Fibroblast of skin of right biceps (primary cell): ENCODE measurements at regions not wholly inside any gene's neighbourhood (a gene's known extent, or its start where the extent isn't known, plus 50 kb on each side); places are given as distances from the start of the nearest gene placed in this dataset.

Experiments used
- DNase-seq: peaks from one replicate; pipeline ENCODE4 v3.0.0-alpha.2; 2013

DNA sequence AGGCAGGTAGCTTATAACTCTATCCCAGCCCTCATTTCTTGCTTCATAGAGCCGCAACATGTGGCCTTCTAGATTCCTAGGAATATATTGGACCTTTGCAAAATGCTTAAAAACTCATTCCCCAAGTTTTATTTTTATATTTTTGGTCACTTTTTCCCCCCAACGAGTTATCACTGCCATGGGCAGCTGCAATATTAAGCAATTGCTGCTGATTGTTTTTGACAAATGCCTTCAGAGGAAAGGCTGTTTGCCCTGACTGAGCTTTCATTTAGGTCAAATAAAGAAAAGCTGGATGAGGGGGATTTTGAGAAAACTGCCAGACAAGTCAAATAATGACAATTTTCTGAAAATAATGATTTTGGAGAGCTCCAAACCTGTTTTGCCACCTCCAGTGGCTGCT lies 976.9 kb upstream of the MBL2 start:
- DNase-seq: no peak

DNA sequence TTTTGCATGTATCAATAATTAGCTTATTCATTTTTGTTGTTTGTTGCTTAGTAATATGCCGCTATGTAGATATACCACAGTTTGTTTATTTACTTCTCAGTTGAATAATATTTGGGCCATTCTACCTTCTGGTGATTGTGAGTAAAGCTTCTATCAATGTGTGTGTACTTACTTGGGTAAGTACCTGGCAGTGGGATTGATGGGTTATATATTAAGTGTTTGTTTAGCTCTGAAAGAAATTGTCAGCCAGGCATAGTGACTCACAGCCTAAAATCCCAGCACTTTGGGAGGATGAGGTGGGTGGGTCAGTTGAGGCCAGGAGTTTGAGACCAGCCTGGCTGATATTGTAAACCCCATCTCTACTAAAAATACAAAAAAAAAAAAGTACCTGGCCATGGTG lies 975.7 kb upstream of the MBL2 start:
- DNase-seq: no peak

DNA sequence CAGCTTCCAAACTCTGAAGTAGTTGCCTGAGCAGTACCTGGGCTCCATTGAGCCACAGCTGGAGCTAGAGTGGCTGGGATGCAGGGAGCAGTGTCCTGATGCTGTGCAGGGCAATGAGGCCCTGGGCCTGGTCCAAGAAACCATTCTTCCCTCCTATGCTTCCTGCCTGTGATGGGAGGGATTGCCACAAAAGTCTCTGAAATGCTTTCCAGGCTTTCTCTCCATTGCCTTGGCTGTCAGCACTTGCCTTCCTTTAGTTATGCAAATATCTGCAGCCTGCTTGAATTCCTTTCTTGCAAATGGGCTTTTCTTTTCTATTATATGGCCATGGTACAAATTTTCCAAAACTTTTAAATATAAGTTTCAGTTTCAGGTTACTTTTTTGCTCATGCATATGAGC lies 972.2 kb upstream of the MBL2 start:
- DNase-seq: no peak

DNA sequence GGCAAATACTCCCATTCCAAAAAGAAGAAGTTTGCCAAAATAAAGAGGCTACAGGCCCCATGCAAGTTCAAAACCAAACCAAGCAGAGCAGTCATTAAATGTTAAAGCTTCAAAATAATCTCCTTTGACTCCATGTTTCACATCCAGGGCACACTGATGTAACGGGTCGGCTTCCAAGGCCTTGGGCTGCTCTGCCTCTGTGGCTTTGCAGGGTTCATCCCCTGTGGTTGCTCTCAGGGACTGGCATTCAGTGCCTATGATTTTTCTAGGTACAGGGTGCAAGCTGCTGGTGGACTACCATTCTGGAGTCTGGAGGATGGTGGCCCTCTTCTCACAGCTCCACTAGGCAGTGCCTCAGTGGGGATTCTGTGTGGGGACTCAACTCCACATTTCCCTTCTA lies 971.6 kb upstream of the MBL2 start:
- DNase-seq: no peak

DNA sequence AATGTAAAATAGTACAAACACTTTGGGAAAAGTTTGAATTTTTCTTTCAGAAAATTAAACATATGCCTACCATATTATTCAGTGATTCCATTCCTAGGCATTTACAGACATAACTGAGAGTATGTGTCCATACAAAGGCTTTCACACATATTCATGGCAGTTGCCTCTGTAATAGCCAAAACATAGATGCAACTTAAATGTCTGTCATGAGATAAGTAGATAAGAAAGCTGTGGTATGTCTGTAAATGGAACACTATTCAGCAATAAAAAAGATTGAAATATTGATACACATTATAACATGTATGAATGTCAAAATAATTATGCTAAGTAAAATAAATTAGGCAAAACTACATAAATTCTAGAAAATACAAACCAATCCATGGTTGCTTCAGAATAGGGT lies 964.5 kb upstream of the MBL2 start:
- no peak for DNase-seq

DNA sequence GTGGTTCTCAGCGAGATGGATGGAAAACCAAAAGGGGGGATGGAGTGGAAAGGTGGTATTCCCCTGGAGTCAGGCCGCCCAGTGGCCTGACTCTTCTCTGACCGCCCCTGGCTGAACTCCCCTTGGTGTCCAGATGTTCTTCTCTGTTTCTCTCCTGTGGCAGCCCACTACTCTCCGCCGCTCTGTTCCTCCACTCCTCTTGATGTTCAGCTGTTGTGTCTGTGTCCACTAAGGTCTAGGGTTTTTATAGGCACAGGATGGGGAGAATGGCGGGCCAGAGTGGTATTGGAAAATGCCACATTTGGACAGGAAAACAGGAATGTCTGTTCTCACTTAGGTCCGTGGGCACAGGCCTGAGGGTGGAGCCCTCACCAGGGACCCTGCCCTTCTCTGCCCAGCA lies 954.3 kb upstream of the MBL2 start:
- no peak for DNase-seq

DNA sequence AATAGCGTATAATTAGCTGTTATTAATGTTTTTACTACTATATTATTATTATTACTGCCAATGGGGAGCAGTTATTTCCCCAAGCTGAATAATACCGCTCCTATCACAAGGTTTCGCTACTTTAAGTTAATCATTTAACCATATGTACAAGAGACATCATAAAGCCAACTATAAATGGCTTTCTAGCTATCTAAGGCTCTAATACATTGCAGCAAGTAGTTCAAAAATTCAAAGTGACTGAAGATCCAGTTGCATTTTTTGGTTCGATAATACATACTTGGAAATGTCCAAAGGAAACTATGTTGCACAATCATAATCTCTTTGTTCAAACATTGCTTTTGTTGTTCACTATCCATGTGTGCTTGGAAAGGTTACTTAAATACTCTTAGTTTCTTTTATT lies 952.0 kb upstream of the MBL2 start:
- no peak for DNase-seq

DNA sequence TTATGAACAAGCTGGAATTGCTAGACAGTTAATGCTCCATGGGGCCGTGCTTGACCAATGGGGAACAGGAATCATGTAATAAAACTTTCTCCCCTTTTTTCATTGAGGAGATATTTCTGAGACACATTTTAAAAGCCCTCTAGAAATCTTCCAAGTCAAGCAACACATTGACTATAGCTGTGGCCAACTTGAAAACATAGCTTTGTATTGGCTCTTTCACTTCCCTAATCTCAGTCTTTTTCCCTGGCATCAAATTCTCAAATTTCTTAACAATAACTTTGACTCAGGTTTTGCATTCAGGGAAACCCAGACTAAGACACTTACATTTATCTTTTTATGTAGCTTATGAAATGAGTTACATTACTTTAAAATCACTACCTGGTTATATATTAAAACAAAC lies 947.1 kb upstream of the MBL2 start:
- no peak for DNase-seq

DNA sequence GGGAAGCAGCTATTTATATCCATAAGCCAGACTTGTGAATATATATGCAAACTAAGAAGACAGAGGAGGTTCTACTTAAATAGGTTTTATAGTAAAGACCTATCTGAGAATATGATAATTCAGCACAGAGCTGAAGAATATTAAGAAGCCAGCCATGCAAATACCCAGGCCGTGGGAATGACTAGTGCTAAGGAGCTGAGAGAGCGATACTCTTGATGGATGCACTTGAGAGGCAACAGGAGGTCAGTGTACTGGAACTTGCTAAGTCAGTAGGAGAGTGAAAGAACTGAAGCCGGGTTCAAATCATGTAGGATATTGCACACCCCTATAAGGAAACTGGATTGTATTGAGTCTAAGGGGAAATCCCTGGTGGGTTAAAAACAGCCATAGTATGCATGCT lies 943.6 kb upstream of the MBL2 start:
- no peak for DNase-seq

DNA sequence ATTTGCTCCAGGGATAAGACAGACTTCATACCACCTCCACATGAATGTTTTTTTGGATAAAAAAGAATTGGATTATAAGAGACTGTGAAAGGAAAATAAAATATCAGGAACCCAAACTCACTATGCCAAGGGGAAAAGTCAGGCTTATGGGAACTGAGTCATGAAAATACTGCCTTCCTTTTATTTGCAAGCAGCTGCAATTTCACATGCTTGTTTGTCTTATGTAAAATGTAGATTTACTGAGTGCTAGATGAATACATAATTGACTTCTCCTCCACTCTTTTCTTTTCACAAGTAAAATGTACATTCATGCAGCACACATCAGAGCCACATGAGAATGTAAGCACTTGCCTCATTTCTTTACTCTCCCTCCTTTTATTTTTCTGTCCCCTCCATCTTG lies 940.8 kb upstream of the MBL2 start:
- DNase-seq: no peak

DNA sequence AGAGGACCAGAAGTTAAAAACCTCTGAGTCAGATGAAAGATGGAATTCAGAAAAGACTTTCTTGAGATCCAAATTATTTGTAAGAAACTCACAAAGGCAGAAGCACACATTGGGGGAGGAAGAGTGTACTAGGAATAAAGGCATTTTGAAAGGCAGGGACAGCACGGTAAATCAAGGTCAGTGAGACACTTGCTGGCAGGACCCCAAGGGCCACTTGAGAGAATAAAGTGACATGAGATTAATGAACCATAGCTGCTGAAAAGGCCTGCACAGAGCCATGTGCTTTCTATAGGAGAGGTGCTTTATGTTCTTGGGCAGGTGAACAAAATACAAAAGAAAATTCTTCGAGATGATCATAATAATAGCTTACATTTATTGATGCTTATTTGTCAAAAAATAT lies 929.9 kb upstream of the MBL2 start:
- DNase-seq: no peak

DNA sequence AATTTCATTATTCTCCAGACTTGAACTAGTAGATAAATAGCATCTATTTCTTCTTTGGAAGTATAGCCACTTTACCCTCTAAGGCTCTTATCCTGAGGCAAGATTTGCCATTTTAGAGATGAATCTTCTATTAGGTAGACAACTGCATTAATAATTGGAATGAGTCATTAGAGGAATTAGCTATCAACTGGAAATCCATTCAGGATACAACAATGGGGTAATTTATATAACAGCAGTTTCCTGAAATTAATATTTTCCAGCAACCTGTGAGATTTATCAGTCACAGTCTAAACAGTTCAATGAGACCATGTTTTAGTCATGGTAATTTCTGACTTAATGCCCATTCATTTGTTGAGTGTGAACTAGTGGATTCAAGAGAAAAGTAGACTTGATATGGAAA lies 928.6 kb upstream of the MBL2 start:
- no peak for DNase-seq

DNA sequence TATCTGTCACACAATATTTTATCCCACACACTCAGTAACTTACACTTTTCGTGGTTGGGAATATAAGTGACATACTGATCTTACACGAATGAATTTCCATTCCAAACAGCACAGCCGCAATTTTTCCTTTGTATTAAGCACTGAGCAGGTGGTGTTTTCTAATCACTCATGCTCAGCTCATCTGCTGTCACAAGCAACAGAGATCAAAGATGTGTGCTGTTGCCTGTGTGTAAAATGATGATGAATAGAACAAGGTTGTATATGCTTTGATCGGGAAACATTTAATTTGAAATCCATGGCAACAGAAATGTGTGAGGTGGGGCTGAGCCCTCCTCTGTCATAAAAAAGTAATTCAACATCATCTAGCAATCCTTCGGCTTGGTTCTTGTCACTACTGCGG lies 927.7 kb upstream of the MBL2 start:
- DNase-seq: no peak

DNA sequence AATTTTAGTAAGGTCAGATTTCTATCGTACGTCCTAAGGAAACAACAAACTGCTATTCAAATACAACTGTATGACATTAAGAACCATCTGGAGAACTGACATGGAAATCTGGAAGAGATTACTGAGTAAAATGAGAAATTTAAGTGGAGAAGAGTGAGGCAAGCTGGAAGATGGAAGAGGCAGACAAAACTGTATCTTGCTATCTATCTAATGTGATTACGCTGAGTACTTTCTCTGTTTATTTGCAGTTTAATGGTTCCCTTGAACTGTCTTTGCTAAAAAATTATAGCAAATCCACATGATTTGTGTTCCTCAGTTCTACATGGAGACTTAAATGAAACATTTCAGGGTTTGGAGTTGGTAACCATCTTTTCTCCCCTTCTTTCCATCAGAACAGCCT lies 927.1 kb upstream of the MBL2 start:
- no peak for DNase-seq

DNA sequence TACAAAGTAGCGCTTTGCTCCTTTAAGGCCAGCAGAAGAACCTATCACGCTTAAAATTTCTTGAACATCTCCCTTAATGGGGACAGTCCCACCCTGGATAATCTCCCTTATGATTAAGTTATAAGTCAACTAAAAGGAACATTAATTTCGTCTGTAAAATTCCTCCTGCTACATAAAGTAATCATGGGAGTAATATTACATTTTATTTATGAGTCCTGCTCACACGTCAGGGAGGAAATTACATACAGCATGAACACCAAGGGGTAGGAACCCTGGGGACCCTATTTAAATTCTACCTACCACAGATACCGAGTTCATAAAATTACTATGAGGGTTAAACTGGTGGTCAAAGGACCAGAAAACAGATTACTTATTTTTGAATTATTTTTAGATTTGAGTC lies 926.6 kb upstream of the MBL2 start:
- DNase-seq: no peak

DNA sequence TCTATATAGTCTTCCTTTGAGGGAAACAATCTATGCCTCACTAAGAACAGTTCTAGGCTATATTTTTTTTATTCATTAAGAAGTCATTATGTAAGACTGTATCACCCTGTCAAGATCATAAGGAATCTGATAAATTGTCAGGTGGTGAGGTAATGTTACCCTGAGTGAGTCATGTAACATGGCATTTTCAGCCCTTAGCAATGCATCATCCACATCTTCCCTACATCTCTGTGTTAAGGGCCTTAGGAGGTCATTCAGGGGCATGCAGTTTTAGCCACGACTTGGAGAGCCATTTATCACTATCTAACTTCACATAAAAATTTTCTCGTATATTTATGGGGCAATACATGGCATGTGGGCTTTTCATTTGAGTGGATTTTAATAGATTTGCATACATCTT lies 924.5 kb upstream of the MBL2 start:
- DNase-seq: no peak

DNA sequence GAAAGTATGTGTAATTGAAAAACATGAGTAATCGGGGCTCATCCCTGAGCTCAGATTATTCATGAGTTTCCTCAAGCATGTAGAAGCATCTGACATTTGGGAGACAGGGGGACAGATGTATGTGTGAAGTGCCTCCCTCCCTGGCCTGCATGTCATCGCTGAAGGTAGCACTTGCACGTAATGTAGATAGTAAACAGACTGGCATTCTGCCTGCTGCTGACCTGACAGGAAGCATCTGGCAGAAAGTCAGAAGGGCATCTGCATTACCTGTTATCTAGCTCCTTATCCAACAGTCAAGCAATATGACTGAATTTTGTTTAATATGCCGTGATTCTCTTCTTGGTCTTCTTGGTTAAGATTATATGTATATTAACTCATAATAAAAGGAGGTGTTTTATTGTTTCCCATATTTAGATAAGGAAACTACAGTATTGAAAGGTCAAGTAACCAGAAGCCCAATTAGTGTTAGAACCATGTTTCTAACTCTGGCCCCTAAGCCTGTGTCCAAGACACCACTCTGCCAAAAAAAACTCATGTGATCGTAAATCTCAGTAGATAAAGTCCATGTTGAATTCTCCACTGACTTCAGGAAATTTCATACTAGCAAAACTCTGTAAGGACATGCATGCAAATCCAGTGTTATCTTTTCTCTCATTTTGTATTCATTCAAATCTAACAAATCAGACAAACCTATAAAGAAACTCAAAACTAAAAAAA lies 918.1 kb upstream of the MBL2 start:
- DNase-seq: no peak

DNA sequence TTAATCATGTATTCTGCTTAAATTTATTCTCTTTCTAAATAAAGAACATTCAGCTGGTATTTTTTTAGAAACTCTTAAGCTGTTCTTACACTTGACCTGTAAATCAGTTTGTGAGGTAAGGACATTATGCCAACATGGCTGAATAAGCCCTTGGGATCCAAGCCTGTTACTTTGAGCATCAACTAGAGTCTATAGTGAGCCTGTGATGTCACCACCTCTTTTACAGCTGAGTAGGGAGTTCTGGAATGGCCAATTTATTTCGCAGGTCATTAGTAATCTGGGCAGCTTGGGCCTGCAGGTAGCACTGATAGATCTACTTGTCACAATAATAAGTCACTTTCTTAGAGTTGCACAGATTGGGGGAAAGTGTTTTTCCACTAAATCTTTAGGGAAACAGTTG lies 915.2 kb upstream of the MBL2 start:
- DNase-seq: no peak

DNA sequence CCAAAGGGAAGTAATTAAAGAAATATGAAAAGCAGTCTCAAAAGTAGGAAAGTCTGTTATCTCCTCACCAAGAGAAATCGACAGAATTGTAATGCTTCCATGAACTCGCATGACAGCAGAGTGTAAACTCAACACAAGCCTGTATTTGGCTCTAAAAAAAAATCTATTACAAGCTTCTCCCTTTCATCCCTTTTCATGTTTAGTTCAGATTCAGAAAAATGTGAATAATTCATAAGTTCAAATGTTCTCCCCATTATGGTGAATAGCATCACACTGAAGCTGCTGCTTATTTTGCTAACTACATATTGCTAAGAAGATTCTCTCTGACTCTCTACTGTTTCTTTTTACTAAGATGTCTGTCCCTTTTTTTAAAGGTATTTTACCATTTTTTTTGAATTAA lies 910.3 kb upstream of the MBL2 start:
- DNase-seq: no peak

DNA sequence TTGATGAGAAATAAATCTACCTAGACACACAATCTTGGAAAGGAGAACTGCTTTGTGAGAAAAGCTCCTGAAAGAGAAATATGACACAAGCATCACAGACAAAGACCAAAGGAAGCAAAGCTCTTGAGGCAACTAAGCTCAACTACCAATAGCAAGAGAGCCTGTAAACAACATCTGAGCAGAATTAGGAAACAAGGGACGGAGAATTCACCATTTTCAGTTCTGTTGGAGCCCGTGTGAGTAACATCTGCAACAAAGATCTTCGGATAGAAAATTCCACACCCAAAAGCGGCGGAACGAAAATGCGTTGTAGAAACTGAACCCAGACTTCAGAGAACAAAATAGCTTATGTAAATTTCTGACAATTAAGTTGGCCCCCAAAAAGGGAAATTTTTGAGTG lies 909.9 kb upstream of the MBL2 start:
- DNase-seq: no peak

DNA sequence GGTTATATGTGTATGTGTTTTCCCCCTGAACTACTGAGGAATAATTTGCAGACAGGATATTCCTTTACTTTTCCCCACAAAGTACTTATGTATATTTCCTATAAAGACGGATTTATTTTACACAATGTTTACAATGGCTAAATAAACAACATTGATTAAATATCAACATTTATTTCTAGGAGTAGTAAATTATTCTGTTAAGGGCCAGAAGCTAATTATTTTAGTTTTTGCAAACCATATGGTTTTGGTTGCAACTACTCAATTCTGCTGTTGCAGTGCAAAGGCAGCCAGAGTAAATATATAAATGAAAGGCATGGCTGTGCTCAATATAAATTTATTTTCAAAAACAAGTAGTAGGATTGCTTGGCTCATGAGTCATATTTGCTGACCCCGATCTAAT lies 907.1 kb upstream of the MBL2 start:
- no peak for DNase-seq

DNA sequence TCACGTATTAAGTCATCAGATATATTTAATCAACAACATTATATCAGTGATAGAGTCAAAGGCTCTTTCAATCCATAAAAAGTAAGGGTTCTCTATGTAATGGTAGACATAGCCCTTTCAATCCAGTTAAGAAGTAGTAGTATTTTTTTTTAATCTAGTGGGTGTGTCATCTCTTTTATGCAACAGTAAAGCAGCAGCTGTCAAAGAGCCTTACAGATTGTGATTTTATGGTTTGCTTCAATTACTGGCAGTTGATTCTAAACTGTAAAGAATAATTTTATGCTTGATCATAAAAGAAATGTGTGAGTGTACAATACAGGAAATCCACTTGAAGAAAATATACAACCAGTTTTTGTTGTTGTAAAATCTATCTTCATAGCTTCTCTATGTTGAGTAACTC lies 902.6 kb upstream of the MBL2 start:
- no peak for DNase-seq

DNA sequence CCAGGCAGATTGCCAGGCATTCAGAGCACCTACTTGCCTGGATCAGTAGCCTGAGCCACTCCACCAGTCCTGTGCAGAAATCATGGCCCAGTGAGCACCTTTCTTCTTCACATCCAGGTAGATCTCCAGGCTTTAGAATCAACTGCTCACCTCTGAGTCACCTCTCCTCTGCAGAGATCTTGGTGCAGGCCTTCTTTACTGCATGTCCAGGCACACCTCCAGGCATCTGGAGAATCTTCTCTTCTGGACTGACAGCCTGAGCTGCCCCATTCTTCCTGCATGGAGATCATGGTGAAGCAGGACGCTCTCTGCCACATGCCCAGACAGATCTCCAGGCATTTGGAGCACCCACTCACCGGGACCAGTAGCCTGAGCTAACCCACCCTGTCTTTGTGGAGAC lies 894.5 kb upstream of the MBL2 start:
- no peak for DNase-seq

DNA sequence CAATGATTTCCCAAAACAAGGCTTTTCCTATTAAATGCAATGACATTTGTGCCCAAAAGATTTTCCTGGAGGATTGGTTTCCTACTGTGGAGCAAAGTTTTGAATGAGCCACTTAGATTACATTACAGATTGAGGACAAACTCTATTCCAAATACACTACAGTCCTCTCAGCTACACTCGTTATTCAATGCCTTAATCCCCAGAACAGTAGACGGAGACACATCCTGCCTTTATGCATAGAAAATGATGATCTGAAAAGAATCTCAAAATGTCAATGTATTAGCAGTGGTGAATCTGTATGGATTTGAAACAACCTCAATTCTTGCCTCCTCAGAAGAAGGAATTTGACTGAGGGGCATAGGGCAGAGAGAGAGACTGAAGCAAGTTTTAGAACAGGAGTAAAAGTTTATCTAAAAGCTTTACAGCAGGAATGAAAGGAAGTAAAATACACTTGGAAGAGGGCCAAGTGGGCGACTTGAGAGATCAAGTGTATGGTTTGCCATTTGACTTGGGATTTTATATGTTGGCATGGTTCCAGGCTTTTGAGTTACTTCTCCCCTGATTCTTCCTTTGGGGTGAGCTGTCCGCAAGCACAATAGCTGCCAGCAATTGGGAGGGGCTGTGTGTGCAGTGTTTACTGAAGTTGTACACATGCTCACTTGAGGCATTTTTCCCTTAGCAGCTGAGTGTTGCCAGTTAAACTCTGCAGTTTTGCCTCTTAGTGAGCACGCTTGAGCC lies 891.9 kb upstream of the MBL2 start:
- DNase-seq: no peak

DNA sequence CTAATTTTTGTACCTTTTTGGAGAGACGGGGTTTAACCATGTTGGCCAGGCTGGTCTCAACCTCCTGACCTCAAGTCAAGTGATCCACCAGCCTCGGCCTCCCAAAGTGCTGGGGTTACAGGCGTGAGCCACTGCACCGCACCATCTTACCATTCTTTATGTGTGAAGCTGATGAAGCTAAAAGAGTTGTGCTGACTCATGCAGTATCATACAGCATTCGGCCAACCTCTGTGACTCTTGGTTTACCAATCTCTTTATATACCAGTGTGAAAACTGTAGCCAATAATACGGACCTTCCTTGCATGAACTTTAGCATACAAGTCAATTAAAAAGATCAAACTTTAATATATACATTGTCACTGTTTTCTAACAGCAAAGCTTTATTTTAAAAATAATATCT lies 878.2 kb upstream of the MBL2 start:
- no peak for DNase-seq
